SKM-1 treated with dmso at 0.1 percent for 144 hours (cell line): ENCODE measurements at regions not wholly inside any gene's neighbourhood (a gene's known extent, or its start where the extent isn't known, plus 50 kb on each side); places are given as distances from the start of the nearest gene placed in this dataset.

Source experiments
- DNase-seq: peaks from one replicate; lab custom pipeline; 2025; ENCODE audit not compliant: unreplicated experiment; lab: John Stamatoyannopoulos, UW

- DNase-seq = no peak
These were observed 1283.2 kb upstream of the NXPH2 start for GRCh38 chr2:140063356-140063755.

GRCh38 chr2:140061240-140061639 lies 1281.0 kb upstream of the NXPH2 start:
- DNase-seq = no peak

GRCh38 chr2:140057928-140058327 lies 1277.7 kb upstream of the NXPH2 start:
- no peak for DNase-seq

GRCh38 chr2:140041811-140042210 lies 1261.6 kb upstream of the NXPH2 start:
- no peak for DNase-seq

DNA sequence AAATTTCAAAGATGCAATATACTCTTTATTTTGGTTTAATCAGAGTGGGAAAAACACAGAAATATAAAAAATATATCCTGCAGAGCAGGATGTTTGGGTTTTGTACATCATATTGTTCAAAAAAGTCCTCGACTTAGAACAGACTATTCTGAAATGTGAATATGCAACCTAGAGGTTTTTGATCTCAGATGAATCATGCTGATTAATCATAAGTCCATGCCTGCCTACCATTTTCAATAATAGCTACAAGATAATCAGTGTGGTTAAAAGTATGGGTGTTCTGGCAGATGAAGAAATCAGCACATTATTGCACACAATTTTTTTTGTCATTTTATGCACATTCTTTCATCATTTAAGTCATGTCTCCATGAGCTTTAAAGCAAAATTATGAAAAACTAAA lies 1261.0 kb upstream of the NXPH2 start:
- no peak for DNase-seq

- no peak for DNase-seq
These were observed 1253.4 kb upstream of the NXPH2 start for GRCh38 chr2:140033638-140034037.

- no peak for DNase-seq
These were observed 1247.8 kb upstream of the NXPH2 start for GRCh38 chr2:140027966-140028365.

DNA sequence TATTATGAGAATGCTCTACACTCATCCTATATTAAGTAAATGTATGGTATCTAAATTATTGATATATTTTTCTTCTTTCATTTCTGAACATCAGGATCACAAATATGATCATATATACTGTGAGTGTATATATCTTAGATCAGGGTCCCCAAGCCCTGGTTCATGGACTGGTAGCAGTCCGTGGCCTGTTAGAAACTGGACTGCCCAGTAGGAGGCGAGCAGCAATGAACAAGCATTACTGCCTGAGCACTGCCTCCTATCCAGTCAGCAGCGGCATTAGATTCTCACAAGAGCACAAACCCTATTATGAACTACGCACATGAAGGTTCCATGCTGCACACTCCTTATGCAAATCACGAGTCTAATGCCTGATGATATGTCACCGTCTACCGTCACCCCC lies 1247.1 kb upstream of the NXPH2 start:
- no peak for DNase-seq

DNA sequence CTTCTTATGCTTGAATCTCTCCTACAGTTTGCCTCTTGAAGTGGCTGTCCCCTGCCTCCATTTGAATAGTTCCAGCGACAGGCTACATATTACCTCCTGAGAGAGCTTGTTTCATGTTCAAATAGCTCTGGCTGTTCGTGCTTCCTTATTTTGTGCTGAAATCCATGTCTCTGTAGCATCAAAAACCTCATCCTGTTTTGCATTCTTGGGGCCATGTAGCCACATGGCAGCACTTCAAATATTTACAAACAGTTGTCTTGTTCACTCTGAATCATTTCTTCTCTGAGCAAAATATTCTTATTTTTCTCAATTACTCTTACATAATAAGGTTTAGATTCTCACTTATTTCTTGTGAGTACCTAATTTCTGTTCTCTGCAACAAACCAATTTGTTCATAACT lies 1243.1 kb upstream of the NXPH2 start:
- DNase-seq = no peak

DNA sequence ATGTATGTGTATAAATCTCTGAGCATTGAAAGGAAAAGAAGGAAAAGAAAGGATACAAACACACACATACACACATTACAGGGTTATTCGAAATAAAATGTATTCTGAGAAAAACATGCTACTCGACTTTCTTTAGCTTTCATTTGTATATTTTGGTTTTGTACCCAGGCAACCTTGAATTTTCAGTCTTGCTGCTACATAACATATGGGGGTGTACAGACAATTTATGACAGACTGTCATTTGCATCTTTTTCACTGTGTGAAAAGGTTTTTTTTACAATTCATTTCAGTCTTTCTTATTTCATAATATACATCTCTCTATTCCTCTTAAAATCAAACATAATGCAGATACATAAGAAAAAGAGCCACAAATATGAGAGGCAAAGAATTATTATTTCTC lies 1238.4 kb upstream of the NXPH2 start:
- no peak for DNase-seq

- no peak for DNase-seq
These were observed 1234.0 kb upstream of the NXPH2 start for GRCh38 chr2:140014204-140014546.

DNA sequence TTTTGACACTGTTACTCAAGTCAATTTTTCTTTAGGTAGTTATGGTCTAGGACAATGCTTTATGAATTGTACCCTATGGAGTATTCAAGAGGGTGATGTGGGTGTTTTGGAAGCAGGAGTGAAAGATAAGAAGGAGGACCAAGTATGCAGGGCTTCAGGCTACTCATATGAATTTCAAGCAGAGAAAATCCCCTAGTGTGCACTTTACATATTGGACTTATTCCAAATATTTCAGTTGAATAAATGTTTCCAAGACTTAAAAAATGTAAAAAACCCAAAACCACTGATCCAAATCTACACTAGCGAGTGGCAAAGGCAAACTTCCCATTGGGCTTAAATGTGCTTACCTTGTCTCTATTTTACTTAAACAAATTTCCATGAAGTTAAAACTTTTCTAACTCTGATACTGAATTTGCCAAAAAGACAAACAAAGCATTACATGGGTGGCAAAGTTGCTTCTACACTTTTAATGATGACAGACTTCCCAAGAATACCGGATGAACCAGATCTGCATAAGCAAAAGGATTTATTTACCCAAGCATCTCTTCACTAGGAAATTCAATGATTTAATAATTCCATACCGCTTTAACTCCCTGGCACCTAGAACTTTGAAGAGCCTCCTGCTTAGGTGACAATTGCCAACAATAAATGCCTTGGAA lies 1233.5 kb upstream of the NXPH2 start:
- DNase-seq = no peak

- no peak for DNase-seq
These were observed 1231.1 kb upstream of the NXPH2 start for GRCh38 chr2:140011287-140011686.

GRCh38 chr2:140002110-140002509 lies 1221.9 kb upstream of the NXPH2 start:
- no peak for DNase-seq

DNA sequence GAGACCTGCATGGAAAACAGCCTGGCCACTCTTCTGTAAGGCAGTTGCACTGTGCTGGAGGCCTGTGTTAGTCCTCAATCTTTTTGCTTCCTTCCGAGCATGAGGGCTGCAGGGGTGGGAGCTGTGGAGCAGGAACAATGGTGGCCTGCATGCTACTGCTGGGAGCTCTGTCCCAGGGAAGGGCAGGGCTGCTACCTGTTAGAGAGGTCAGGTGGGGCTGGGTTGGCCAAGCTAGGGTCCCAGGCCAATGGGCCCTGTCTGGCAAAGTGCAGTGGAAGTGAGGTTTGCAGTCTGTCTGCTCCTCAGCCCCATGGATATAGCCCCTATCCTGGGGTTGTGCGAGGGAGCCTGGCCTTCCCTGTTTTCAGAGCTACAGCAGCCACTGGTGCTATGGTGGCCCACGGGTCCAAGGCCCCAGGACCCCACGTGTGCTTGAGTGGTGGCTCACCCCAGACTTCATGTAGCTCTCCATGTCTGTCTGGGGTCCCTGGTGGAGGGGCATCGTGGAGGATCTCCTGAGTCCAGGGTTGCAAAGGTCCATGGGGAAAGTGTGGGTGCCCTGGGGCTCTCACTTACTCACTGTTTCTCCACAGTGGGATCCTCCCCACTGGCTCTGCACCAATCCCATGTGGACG lies 1212.6 kb upstream of the NXPH2 start:
- DNase-seq = no peak

DNA sequence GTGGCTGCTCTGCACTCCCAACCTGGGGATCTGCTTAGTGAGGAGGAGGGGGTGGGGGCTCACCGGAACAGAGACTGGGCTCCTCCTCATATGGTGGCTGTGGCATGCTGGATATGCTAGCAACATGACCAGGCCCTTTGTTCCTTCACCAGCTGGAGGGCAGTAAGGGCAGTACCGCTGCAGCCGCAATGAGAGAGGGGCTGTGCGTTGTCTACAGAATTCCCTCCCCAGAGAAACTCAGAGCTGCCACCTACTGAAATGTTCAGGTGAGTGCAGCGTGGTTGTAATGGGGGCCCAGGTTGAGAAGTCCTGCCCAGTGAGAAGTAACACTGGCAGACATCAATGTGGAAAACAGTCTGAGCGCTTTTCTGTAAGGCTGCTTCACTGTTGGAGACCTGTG lies 1211.9 kb upstream of the NXPH2 start:
- DNase-seq = no peak

- no peak for DNase-seq
These were observed 1210.6 kb upstream of the NXPH2 start for GRCh38 chr2:139990646-139991335.

- no peak for DNase-seq
These were observed 1189.1 kb upstream of the NXPH2 start for GRCh38 chr2:139969323-139969722.

GRCh38 chr2:139968588-139968987 lies 1188.4 kb upstream of the NXPH2 start:
- DNase-seq = no peak

DNA sequence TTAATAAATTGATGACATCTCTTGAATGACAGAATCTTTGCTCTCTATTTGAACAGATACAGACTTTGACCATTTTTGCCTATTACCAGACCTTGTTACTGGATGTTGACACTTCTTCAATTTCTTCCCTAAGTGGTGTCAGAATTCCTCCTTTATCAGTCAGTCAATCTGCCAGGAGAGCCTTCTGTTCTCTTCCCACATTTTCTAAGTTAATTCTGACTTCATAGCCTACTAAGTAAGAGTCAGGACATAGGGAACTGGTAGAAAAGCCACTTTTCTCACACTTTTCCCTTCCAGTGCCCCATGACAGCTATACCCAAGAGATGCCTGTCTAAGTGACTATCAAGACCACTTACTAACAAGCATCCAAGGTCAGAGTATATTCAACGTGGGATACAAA lies 1187.5 kb upstream of the NXPH2 start:
- DNase-seq = no peak

DNA sequence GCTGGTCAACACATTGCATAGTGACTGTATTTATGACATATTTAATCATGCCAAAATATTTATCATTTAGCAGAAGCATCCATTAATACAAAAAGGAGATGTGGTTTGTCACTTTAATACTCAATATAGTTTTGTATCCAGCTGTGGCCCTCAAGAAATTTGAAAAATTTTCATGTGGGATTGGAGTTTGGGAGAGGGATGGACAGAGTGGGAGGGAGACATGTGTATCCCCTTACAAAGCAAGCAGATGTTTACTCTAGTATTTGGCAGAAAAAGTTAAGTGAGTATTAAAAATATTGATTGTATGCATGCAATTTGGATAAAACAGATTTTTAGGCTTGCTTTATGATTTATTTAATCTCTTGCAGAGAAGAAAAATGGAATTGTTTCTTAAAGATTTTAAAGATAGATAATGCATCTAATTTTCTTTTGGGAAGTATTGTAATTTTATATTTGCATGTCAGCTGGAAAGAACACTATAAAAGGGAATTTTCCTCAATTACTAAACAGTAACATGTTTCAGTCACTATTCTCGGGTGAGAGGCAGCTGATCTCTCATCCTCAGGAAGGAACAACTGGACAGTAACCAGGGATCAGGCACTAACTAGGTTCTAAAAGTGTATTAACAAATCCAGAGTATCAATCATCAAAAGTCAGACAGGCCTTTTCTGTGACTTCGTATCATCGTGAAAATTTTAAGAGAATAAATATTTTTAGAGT lies 1184.7 kb upstream of the NXPH2 start:
- DNase-seq = no peak

GRCh38 chr2:139963863-139964355 lies 1183.7 kb upstream of the NXPH2 start:
- no peak for DNase-seq
